ENCODE measurements at regions not wholly inside any gene's neighbourhood (a gene's known extent, or its start where the extent isn't known, plus 50 kb on each side); places are given as distances from the start of the nearest gene placed in this dataset.

GRCh38 chr1:69138172-69138571 is 429.6 kb upstream of the LRRC7 start:
- Mint-ChIP-seq H3K27me3 (ENCODE audit: low read depth) (no peaks in the 10 kb centered on the region), H3K4me1 (peaks cover 18% of the 10 kb centered on the region), H3K9me3 (peaks cover 38% of the 10 kb centered on the region), H3K36me3 (peaks cover 27% of the 10 kb centered on the region), H3K27ac (peak overlapping the region; percentile 49; the same call in 1 of the 2 replicates), H3K4me3 (no peak overlapping the region)
- ChIA-PET CTCF (no interaction called here), POLR2A (no interaction called here)
- no peak for TF ChIP-seq ZNF671 (CRISPR knock-in tag; IDR thresholded peaks at IDR 0.05)
- TF ChIP-seq, protein P1, sequence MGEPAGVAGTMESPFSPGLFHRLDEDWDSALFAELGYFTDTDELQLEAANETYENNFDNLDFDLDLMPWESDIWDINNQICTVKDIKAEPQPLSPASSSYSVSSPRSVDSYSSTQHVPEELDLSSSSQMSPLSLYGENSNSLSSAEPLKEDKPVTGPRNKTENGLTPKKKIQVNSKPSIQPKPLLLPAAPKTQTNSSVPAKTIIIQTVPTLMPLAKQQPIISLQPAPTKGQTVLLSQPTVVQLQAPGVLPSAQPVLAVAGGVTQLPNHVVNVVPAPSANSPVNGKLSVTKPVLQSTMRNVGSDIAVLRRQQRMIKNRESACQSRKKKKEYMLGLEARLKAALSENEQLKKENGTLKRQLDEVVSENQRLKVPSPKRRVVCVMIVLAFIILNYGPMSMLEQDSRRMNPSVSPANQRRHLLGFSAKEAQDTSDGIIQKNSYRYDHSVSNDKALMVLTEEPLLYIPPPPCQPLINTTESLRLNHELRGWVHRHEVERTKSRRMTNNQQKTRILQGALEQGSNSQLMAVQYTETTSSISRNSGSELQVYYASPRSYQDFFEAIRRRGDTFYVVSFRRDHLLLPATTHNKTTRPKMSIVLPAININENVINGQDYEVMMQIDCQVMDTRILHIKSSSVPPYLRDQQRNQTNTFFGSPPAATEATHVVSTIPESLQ (CRISPR knock-in tag; IDR thresholded peaks at IDR 0.05), result no peak
- no peak for TF ChIP-seq ERG (CRISPR knock-in tag; IDR thresholded peaks at IDR 0.05)
- TF ChIP-seq PRRX2 (CRISPR knock-in tag; IDR thresholded peaks at IDR 0.05), result no peak
- TF ChIP-seq, protein P2, sequence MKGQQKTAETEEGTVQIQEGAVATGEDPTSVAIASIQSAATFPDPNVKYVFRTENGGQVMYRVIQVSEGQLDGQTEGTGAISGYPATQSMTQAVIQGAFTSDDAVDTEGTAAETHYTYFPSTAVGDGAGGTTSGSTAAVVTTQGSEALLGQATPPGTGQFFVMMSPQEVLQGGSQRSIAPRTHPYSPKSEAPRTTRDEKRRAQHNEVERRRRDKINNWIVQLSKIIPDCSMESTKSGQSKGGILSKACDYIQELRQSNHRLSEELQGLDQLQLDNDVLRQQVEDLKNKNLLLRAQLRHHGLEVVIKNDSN (CRISPR knock-in tag; IDR thresholded peaks at IDR 0.05), result no peak
- no peak for TF ChIP-seq NFATC4 (CRISPR knock-in tag; IDR thresholded peaks at IDR 0.05)
- TF ChIP-seq ZNF532 (CRISPR knock-in tag; IDR thresholded peaks at IDR 0.05; ENCODE audit: borderline replicate concordance), result no peak
- TF ChIP-seq ZNF396 (CRISPR knock-in tag; IDR thresholded peaks at IDR 0.05; ENCODE audit: borderline replicate concordance), result no peak
- no peak for TF ChIP-seq KAT7 (CRISPR knock-in tag; IDR thresholded peaks at IDR 0.05; ENCODE audit: borderline replicate concordance)
- DNase-seq (ENCODE audit: low spot score), result no peak
- ATAC-seq, result peak; percentile 60

- Mint-ChIP-seq H3K4me1 (peaks cover 18% of the 10 kb centered on the region), H3K9me3 (peaks cover 38% of the 10 kb centered on the region), H3K36me3 (peaks cover 27% of the 10 kb centered on the region), H3K27me3 (ENCODE audit: low read depth) (no peaks in the 10 kb centered on the region), H3K4me3 (no peak overlapping the region), H3K27ac (no peak overlapping the region)
- ChIA-PET CTCF (no interaction called here), POLR2A (no interaction called here)
- DNase-seq (ENCODE audit: low spot score) (no peak), ATAC-seq (no peak)
- no peak for TF ChIP-seq CBFB (CRISPR knock-in tag; IDR thresholded peaks at IDR 0.05; ENCODE audit: low read depth)
- no peak for TF ChIP-seq E2F1 (CRISPR knock-in tag; IDR thresholded peaks at IDR 0.05)
- TF ChIP-seq ZNF416 (CRISPR knock-in tag; IDR thresholded peaks at IDR 0.05), result no peak
- no peak for TF ChIP-seq PRDM15 (CRISPR knock-in tag; IDR thresholded peaks at IDR 0.05)
- no peak for TF ChIP-seq ZNF396 (CRISPR knock-in tag; IDR thresholded peaks at IDR 0.05; ENCODE audit: borderline replicate concordance)
- no peak for TF ChIP-seq NFATC4 (CRISPR knock-in tag; IDR thresholded peaks at IDR 0.05)
- TF ChIP-seq GABPB1 (CRISPR knock-in tag; IDR thresholded peaks at IDR 0.05), result no peak
- TF ChIP-seq EMX1 (CRISPR knock-in tag; IDR thresholded peaks at IDR 0.05), result no peak
- no peak for TF ChIP-seq ZNF281 (CRISPR knock-in tag; IDR thresholded peaks at IDR 0.05)
- TF ChIP-seq CDX4 (CRISPR knock-in tag; IDR thresholded peaks at IDR 0.05; ENCODE audit: borderline replicate concordance), result no peak
- TF ChIP-seq FOXJ3 (CRISPR knock-in tag; IDR thresholded peaks at IDR 0.05; ENCODE audit: borderline replicate concordance), result no peak
- TF ChIP-seq NR3C1 (CRISPR knock-in tag; conservative IDR thresholded peaks at IDR 0.05; ENCODE audit: low read depth), result no peak
Measured at GRCh38 chr1:69139007-69139406, 428.7 kb upstream of the LRRC7 start.

Data from WTC11 (cell line).